NCI-H1436 (cell line): ENCODE measurements at regions not wholly inside any gene's neighbourhood (a gene's known extent, or its start where the extent isn't known, plus 50 kb on each side); places are given as distances from the start of the nearest gene placed in this dataset.
A peak's percentile ranks its signal among the peaks of the same experiment; 100 is the strongest.
"Not testable (repeated sequence)": the region's sequence is repeated elsewhere in the genome, so short reads cannot be mapped to it uniquely, and the experiment has no call there.

Source experiments
- DNase-seq: peaks from one replicate; lab custom pipeline; 2025; lab: John Stamatoyannopoulos, UW

DNA sequence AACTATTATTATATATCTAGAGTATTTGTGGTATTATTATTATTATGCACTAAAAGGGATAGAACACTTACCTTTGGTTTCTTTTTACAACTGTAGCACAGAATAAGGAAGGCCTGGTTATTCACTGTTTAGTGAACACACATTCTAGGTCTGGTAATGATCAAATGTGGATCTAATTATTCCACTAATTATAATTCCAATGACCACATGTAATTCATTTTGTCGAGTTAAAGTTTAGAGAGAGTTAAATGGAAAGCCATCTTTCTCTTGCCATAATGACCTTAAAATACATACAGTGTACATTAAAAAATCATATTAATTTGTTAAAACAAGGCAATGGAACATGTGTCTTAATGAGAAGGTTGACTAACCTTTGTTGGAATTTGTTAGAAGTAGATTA lies 147.8 kb downstream of the SEM1 start:
- DNase-seq, result no peak

- no peak for DNase-seq
These were observed 151.1 kb downstream of the SEM1 start for GRCh38 chr7:96558530-96558929.

- DNase-seq, result no peak
These were observed 151.6 kb downstream of the SEM1 start for GRCh38 chr7:96558093-96558492.

GRCh38 chr7:96557598-96557997 lies 152.0 kb downstream of the SEM1 start:
- not testable (repeated sequence) for DNase-seq

GRCh38 chr7:96548664-96549063 lies 161.0 kb downstream of the SEM1 start:
- peak; percentile 82 for DNase-seq

DNA sequence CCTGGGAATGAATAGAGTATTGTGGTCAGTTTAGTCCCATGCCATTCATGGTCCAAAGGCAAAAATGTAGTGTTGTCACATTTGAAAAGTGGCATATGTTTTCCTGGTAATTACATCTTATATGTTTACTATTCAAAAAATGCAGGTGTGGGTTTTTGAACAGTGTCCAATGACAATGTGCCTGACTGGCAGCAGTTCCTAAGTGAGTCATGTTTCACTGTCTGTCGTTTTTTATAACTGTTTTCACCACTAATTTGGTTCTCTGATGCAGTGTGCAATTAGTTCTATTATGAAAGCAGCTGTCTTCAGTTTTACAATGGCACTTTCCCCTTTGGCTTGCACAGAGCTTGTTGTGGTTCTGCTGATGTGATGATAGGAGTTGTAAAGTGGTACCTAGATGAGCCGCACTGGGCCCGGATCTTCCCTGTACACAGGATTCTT lies 162.3 kb downstream of the SEM1 start:
- DNase-seq, result peak; percentile 88

DNA sequence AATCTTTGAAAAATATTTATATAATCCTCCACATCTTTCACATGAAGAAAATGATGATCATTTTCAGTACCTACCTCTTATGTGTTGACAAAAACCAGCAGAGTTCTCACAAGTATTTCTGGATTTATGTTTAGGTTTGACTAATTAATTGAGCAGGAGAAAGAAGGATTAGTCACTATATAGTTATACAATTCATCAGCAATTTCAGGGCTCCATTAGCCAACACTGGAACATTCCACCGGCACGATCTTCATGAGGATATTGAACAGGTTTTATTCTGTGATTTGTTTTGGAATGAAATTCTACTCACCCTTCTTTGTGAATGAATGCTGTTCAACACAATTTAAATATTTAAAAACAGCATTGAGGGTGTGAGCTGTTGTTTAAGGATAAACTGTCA lies 163.2 kb downstream of the SEM1 start:
- DNase-seq, result no peak

GRCh38 chr7:96539471-96539870 lies 170.2 kb downstream of the SEM1 start:
- no peak for DNase-seq

DNA sequence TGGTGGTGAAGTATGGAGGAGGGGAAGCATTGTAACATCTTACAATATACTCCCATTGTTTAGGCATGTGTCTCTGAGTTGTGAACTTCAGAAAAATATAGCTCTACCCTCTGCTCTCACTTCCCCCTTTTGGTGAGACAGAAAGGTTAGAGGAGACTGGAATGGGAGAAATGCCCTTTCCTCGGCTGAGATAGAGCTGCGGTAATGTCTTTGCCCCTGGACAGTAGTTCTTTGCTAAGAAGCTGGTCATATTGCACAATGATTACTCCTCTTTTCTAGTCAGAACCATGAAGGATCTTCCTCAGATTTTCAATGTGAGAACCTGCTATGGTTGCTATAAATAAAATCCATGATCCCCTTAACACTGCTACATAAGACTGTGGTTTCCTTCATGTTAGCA lies 171.0 kb downstream of the SEM1 start:
- DNase-seq, result no peak

DNA sequence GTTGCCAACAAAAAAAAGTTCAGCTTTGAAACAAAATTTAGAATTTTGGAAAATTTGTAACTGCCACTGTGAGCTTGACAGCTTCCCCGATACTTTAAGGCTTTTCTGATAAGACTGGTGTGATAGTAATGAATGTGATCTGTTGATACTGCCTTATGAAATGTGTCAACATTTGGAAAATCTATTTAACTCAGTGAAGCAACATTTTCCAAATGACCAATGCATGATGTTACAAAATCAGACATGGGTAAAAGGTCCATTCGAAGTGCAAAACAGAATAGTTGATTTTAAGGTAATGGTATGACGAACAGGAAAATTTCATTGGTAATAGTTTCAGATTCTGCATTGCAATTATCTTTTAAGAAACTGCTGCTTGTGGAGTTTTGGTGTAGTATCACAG lies 175.4 kb downstream of the SEM1 start:
- DNase-seq, result no peak

- no peak for DNase-seq
These were observed 177.2 kb downstream of the SEM1 start for GRCh38 chr7:96532428-96532935.

- DNase-seq, result no peak
These were observed 178.3 kb downstream of the SEM1 start for GRCh38 chr7:96531331-96531730.

DNA sequence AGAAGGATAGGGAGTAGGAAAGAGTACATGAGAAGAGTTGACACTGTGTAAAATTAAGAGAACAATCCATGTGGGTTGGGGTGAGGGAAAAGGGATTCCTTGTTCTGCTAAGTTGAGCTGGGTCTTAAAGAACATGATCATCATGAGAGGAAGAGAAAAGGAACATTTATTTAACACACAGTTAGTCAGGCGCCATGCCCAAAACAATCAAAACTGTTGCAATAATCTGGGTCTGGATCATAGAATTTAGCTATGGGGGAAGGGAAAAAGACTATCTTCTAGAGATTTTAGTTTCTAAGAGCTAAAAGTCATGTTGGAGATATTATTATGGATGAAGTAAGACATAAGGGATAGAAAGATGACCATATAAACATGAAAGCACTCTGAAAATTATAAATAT lies 178.9 kb downstream of the SEM1 start:
- DNase-seq, result no peak

DNA sequence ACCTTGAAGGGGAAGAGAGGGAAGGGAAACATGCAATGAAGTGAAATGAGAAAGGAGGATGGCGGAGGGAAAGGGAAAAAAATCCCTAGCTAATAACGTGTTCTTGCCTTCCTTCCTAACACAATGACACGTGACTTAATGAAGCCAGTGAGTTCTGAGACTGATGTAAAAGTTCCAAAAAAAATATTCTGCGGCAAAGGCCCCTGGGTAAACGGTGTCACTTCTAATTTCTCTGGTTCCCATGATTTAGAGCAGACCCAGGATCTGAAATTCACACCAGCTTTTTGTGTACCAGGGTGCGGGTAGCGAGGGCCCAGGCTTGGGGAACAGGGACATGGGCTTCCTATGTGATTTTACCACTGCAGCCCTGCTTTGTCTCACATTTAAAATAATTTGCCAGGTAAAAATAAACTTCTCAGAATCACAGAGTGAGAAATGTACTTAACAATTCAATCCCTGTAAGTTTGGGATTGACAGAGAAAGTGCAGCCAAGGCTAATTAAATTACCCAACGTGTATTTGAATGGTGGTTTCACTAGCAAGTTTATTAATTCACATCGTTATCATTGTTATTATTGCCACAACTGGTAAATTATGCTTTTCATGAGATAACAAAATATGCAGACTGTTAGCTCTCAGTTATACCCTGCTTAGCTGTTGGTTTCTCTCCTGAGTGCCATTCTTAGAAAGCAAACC lies 182.4 kb downstream of the SEM1 start:
- no peak for DNase-seq

GRCh38 chr7:96526496-96526895 lies 183.2 kb downstream of the SEM1 start:
- DNase-seq, result no peak

DNA sequence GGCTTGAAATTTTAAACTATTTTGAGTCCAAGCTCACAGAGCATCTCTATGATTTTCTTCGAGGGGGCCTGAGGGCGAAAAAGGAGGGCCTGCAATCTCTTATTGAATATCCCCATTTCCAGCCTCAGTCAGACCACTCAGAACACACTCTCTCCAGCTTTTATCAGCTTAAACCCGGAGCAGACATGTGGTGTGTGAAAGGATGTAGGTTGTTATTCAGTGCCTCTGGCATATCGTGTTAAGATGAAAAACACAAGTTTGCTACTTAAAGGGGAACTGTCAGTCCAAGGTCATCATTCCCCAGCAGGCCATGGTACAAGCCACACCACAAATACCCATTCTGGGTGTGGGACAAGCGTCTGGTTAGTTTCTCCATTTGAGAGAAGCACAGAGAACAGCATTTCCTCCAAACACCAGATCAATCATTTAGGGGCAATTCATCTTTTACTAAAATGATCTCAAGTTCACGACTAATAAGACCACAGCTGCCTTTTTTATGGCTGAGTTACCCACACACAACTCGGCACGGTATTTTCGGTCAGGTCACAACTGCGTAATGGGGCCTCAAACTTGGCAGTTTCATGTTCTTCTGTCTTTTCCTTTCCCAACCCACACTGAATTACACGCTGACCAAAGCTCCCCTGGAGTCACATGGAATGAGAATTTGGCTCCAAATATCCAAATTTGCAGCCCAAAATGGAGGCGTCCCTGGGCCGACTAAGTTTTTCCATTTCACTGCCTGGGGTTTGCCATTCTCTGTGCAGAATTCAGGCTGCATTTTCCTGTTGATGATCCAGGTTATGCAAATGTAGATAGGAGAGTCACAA lies 188.4 kb downstream of the SEM1 start:
- DNase-seq, result no peak

DNA sequence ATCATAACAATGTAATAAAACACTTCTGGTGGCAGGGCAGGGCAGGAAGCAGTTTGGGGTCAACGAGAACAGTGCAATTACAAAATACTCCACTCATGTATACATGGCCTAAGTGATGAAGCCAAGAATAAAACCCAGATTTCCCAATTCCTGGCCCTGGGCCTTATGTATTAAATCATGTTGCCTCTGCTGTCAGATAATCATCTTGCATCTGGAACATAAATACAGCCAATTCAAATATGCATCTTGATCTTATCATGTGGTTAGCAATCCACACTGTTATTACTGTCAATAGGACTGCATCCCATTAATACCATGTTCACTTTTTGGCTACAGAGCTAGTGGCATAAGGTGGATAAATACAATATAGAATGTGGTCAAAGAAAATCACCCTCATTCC lies 186.5 kb upstream of the SLC25A13 start:
- DNase-seq, result no peak

DNA sequence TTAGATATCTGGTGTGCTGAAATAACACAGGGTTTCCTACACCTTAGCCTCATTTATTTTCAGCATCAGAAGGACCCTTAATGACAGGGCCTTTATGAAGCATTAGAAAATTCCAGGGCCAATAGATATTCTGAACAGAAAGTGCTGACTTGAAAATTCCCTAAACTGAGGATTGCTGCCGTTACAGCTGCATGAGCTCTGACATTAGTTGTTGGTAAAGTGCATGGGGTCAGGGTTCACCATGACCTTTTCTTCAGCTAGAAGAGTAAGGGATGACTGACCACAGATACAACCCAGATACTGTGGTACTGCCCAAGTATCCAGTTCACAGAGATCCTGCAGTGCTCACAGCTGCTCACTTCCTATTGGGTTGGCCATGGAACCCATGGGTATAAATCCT lies 181.7 kb upstream of the SLC25A13 start:
- DNase-seq, result no peak

- no peak for DNase-seq
These were observed 179.4 kb upstream of the SLC25A13 start for GRCh38 chr7:96501318-96501717.

DNA sequence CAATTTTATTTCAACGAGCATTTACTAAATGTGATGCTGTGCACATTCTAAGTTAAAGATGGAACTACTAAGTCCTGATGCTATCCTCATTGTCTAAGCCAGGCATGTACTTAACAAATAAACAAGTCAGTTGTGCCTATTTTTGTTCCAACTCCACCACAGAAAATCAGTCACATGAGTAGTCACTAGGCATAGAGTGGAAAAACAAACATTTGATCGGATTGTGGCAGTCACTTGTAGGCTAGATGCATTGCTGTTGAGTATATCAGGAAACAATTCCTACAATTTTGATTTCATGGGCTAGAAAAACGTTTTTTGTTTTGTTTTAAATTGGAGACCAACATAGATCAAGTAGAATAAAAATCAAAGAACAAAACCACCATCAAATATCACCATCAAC lies 177.6 kb upstream of the SLC25A13 start:
- no peak for DNase-seq

- DNase-seq, result no peak
These were observed 175.7 kb upstream of the SLC25A13 start for GRCh38 chr7:96497567-96497966.

- peak; percentile 76 for DNase-seq
These were observed 173.9 kb upstream of the SLC25A13 start for GRCh38 chr7:96495751-96496216.

- no peak for DNase-seq
These were observed 164.8 kb upstream of the SLC25A13 start for GRCh38 chr7:96486681-96487080.
